ENCODE measurements at regions not wholly inside any gene's neighbourhood (a gene's known extent, or its start where the extent isn't known, plus 50 kb on each side); places are given as distances from the start of the nearest gene placed in this dataset.

DNA sequence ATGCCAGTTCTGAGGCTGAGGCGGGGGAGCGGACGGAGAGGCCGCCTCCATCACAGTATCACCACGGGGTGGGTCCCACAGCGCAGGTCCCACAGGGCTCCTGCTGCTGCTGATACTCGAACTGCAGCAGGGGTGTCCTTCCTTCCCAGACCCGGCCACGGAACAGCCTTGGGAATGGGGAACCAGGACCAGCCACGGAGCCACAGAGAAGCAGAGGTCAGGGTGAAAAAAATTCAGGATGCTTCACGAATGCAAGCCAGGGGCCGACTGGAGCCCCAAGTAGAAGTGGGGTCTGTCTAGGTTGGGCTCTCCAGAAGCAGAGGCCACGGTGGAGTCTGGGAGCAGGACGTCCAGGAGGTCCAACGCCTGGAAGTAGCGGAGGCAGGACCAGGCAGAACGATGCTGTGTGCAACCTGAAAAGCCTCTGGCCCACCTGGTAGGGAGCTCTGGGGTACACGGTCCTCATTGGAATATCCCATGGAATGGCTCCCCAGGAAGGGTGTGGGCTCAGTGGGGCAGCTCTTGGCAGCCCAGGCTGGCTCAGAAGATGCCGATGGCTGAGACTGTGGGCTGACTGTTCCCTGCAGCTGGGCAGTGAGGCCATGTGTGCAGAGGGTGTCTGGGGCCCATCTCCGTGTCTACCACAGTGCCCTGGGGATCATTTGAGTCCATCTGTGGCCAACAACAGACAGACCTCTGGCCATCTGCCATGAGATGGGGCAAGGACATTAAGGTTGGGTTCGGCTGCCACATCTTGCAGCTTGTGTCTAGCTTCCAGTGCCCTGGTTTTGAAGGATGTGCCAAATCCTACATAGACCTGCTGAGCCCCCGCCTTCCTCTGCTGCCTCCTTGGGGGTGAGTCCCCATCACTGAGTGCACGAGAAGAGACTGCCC, 66.9 kb upstream of the FCN1 start:
- TF ChIP-seq, protein P1, sequence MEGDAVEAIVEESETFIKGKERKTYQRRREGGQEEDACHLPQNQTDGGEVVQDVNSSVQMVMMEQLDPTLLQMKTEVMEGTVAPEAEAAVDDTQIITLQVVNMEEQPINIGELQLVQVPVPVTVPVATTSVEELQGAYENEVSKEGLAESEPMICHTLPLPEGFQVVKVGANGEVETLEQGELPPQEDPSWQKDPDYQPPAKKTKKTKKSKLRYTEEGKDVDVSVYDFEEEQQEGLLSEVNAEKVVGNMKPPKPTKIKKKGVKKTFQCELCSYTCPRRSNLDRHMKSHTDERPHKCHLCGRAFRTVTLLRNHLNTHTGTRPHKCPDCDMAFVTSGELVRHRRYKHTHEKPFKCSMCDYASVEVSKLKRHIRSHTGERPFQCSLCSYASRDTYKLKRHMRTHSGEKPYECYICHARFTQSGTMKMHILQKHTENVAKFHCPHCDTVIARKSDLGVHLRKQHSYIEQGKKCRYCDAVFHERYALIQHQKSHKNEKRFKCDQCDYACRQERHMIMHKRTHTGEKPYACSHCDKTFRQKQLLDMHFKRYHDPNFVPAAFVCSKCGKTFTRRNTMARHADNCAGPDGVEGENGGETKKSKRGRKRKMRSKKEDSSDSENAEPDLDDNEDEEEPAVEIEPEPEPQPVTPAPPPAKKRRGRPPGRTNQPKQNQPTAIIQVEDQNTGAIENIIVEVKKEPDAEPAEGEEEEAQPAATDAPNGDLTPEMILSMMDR (conservative IDR thresholded peaks at IDR 0.05): no peak
- no peak for TF ChIP-seq EZH2 (IDR thresholded peaks at IDR 0.05; ENCODE audit: low read depth)
- H3F3A ChIP-seq (ENCODE audit: insufficient read depth, low read depth): no peaks in the 10 kb centered on the region
- no peaks in the 10 kb centered on the region for H3K4me1 ChIP-seq (replicated peaks; ENCODE audit: insufficient read depth)
- H3K4me3 ChIP-seq: no peak overlapping the region
- no peaks in the 10 kb centered on the region for H3K9me2 ChIP-seq (ENCODE audit: insufficient read depth)
- ChIA-PET POLR2A (ENCODE audit: unreplicated experiment) (no interaction called here), CTCF (no interaction called here)
- intact Hi-C loops (cut with micrococcal nuclease; ENCODE audit: unreplicated experiment): no loop called here
- no peaks in the 10 kb centered on the region for H3K79me2 ChIP-seq (ENCODE audit: low read depth)
- H3K4me2 ChIP-seq: no peak overlapping the region
- no TSS peak for BruUV-seq (replicated peaks)
- H3K9me3 ChIP-seq (ENCODE audit: insufficient read depth, low read depth): no peaks in the 10 kb centered on the region
- H4K20me1 ChIP-seq (ENCODE audit: insufficient read depth): no peaks in the 10 kb centered on the region
- H2AFZ ChIP-seq: no peak overlapping the region
- peaks cover 84% of the 10 kb centered on the region for H3K27me3 ChIP-seq (ENCODE audit: insufficient read depth, low read depth)
- DNase-seq: no peak
- no peak overlapping the region for H3K27ac ChIP-seq
- no peaks in the 10 kb centered on the region for H3K36me3 ChIP-seq (ENCODE audit: low read depth)

DNA sequence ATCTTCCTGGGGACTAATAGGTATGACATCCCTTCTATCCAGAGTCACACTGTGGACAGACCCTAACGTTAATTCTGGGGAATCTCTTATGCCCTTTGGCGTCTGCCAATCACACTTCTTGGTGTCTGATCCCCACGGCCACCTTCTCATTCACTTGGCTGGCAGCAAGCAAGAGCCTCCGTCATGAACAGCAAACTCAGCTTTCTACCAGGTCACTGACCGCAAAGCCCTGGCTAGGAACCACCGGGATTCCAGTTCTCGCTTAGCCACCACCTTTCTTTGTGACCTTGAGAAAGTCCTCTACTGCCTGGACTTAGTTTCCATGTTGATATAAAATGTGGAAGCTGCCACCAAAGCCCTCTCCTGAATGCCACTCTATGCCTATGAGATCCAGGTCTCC, 67.7 kb upstream of the FCN1 start:
- intact Hi-C loops (cut with micrococcal nuclease; ENCODE audit: unreplicated experiment): no loop called here
- BruUV-seq (replicated peaks): no TSS peak
- ChIA-PET POLR2A (ENCODE audit: unreplicated experiment) (no interaction called here), CTCF (no interaction called here)
- Histone ChIP-seq H4K20me1 (ENCODE audit: insufficient read depth) (no peaks in the 10 kb centered on the region), H3K27me3 (ENCODE audit: insufficient read depth, low read depth) (peaks cover 83% of the 10 kb centered on the region), H3K4me3 (no peak overlapping the region), H3K9me3 (ENCODE audit: insufficient read depth, low read depth) (no peaks in the 10 kb centered on the region), H3K9me2 (ENCODE audit: insufficient read depth) (no peaks in the 10 kb centered on the region), H2AFZ (no peak overlapping the region), H3K4me1 (replicated peaks; ENCODE audit: insufficient read depth) (no peaks in the 10 kb centered on the region), H3K36me3 (ENCODE audit: low read depth) (no peaks in the 10 kb centered on the region), H3F3A (ENCODE audit: insufficient read depth, low read depth) (no peaks in the 10 kb centered on the region), H3K4me2 (no peak overlapping the region), H3K79me2 (ENCODE audit: low read depth) (no peaks in the 10 kb centered on the region), H3K27ac (no peak overlapping the region)
- no peak for DNase-seq
- no peak for TF ChIP-seq EZH2 (IDR thresholded peaks at IDR 0.05; ENCODE audit: low read depth)
- TF ChIP-seq, protein P1 (conservative IDR thresholded peaks at IDR 0.05): no peak

DNA sequence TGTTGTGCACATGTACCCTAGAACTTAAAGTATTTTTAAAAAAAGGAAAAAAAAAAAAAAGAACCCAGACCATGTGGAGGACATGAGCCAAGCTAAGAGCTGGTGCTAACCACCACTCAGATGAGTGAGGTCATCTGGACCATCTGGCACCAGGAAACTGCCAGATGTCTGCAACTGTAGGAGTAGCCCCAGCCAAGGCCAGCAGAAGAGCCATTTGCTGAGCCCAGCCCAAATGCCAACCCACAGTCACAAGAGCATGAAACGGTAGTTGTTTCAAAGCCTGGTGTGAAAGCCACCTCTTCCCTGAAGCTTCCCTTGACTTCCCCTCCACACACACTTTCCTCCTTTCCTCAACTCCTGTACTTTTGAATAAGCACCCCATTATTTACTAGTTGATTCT, 69.2 kb upstream of the FCN1 start:
- Histone ChIP-seq H3K4me1 (replicated peaks; ENCODE audit: insufficient read depth) (no peaks in the 10 kb centered on the region), H3K9me3 (ENCODE audit: insufficient read depth, low read depth) (no peaks in the 10 kb centered on the region), H3K9me2 (ENCODE audit: insufficient read depth) (no peaks in the 10 kb centered on the region), H3K27ac (no peak overlapping the region), H3K79me2 (ENCODE audit: low read depth) (no peaks in the 10 kb centered on the region), H2AFZ (no peak overlapping the region), H3K4me3 (no peak overlapping the region), H3K36me3 (ENCODE audit: low read depth) (no peaks in the 10 kb centered on the region), H3K27me3 (ENCODE audit: insufficient read depth, low read depth) (peaks cover 73% of the 10 kb centered on the region), H3K4me2 (no peak overlapping the region), H3F3A (ENCODE audit: insufficient read depth, low read depth) (no peaks in the 10 kb centered on the region), H4K20me1 (ENCODE audit: insufficient read depth) (no peaks in the 10 kb centered on the region)
- CTCF ChIA-PET: no interaction called here
- no peak for TF ChIP-seq EZH2 (IDR thresholded peaks at IDR 0.05; ENCODE audit: low read depth)
- TF ChIP-seq, protein P1 (conservative IDR thresholded peaks at IDR 0.05): no peak
- intact Hi-C loops (cut with micrococcal nuclease; ENCODE audit: unreplicated experiment): no loop called here
- POLR2A ChIA-PET (ENCODE audit: unreplicated experiment): no interaction called here
- no peak for DNase-seq
- no TSS peak for BruUV-seq (replicated peaks)

Data from PC-9 (cell line).